IMR-90 (cell line): ENCODE measurements at regions not wholly inside any gene's neighbourhood (a gene's known extent, or its start where the extent isn't known, plus 50 kb on each side); places are given as distances from the start of the nearest gene placed in this dataset.

ENCODE experiments used
- ATAC-seq: fragments of 200-7000 bp; cut with Tn5 transposase; 2 replicates; pipeline ENCODE4 v1.9.1; 2020; ENCODE audit warnings: low read depth, mild to moderate bottlenecking, moderate library complexity
- BruUV-seq: library from RNA; stranded (reverse); fragments of 400-500 nt; replicated peaks from 2 replicates; lab custom pipeline; 2021; lab: Mats Ljungman, UMichigan
- CTCF ChIA-PET: fragments of 300-600 bp; formaldehyde crosslinking; extraction: SDS; loops from one replicate; lab custom pipeline; 2021; ENCODE audit warnings: antibody characterized with exemption; lab: Yijun Ruan, JAX
- POLR2A ChIA-PET: fragments of 300-600 bp; sonication (Branson Sonifier 250); formaldehyde crosslinking; loops from one replicate; lab custom pipeline; 2022; ENCODE audit warnings: antibody characterized with exemption; ENCODE audit not compliant: unreplicated experiment; lab: Charles Lee
- DNase-seq: peaks from one replicate; pipeline ENCODE4 v3.0.0; 2013
- H2AFZ ChIP-seq: replicated peaks from 2 replicates; pipeline ENCODE3; 2013; ENCODE audit warnings: low read length, mild to moderate bottlenecking; ENCODE audit not compliant: poor library complexity
- H2AK5ac ChIP-seq: 2 replicates; pipeline ENCODE4 v1.6.1; 2013; ENCODE audit warnings: low read depth, low read length, inconsistent platforms
- H2AK9ac ChIP-seq: replicated peaks from 2 replicates; pipeline ENCODE3; 2013; ENCODE audit warnings: mild to moderate bottlenecking, low read depth, low read length, moderate library complexity; ENCODE audit not compliant: poor library complexity
- H2BK120ac ChIP-seq: 2 replicates; pipeline ENCODE4 v1.6.1; 2013; ENCODE audit warnings: low read depth, low read length, inconsistent platforms
- H2BK15ac ChIP-seq: 3 replicates; pipeline ENCODE4 v1.6.1; 2013; ENCODE audit warnings: low read depth, low read length, inconsistent platforms
- H2BK20ac ChIP-seq: 2 replicates; pipeline ENCODE4 v1.6.1; 2013; ENCODE audit warnings: low read depth, mild to moderate bottlenecking, inconsistent platforms, low read length, moderate library complexity
- H2BK5ac ChIP-seq: 2 replicates; pipeline ENCODE4 v1.6.1; 2013; ENCODE audit warnings: mild to moderate bottlenecking, low read depth, low read length, inconsistent platforms; ENCODE audit not compliant: poor library complexity, severe bottlenecking
- H3K14ac ChIP-seq: replicated peaks from 2 replicates; pipeline ENCODE4 v1.6.1; 2013; ENCODE audit warnings: low read depth, low read length, inconsistent platforms
- H3K18ac ChIP-seq: 2 replicates; pipeline ENCODE4 v1.6.1; 2013; ENCODE audit warnings: low read depth, low read length, control low read depth
- H3K23ac ChIP-seq: 2 replicates; pipeline ENCODE4 v1.6.1; 2013; ENCODE audit warnings: low read depth, low read length, inconsistent platforms
- H3K27ac ChIP-seq: 2 replicates; pipeline ENCODE4 v1.5.1; 2013; ENCODE audit warnings: mild to moderate bottlenecking, control low read depth, low read length; ENCODE audit not compliant: insufficient read depth
- H3K27me3 ChIP-seq: 2 replicates; pipeline ENCODE4 v1.6.1; 2013; ENCODE audit warnings: low read length; ENCODE audit not compliant: control insufficient read depth, insufficient read depth
- H3K36me3 ChIP-seq: 2 replicates; pipeline ENCODE4 v1.6.1; 2013; ENCODE audit warnings: low read length, mixed read lengths; ENCODE audit not compliant: control insufficient read depth, insufficient read depth
- H3K4ac ChIP-seq: 2 replicates; pipeline ENCODE4 v1.6.1; 2013; ENCODE audit warnings: low read depth, low read length, inconsistent platforms
- H3K4me1 ChIP-seq: 2 replicates; pipeline ENCODE4 v1.6.1; 2013; ENCODE audit warnings: low read length, mixed read lengths; ENCODE audit not compliant: control insufficient read depth, insufficient read depth
- H3K4me2 ChIP-seq: 2 replicates; pipeline ENCODE4 v1.6.1; 2013; ENCODE audit warnings: low read depth, mild to moderate bottlenecking, control low read depth, low read length, moderate library complexity
- H3K4me3 ChIP-seq: 2 replicates; pipeline ENCODE4 v1.5.1; 2013; ENCODE audit warnings: low read depth, mild to moderate bottlenecking, control low read depth, low read length, moderate library complexity; ENCODE audit not compliant: insufficient read depth
- H3K56ac ChIP-seq: 2 replicates; pipeline ENCODE4 v1.6.1; 2013; ENCODE audit warnings: low read length, inconsistent platforms; ENCODE audit not compliant: insufficient read depth; ENCODE audit errors: extremely low read depth
- H3K79me1 ChIP-seq, 2 experiments: 2 replicates each; pipeline ENCODE4 v1.6.1; 2013; ENCODE audit warnings: low read length in 2 of 2, inconsistent platforms in 1 of 2, low read depth in 1 of 2
- H3K9ac ChIP-seq: 2 replicates; pipeline ENCODE4 v1.6.1; 2013; ENCODE audit warnings: low read depth, low read length, control low read depth
- H3K9me1 ChIP-seq: 2 replicates; pipeline ENCODE4 v1.6.1; 2013; ENCODE audit warnings: low read length, inconsistent platforms; ENCODE audit not compliant: insufficient read depth
- H3K9me3 ChIP-seq: 2 replicates; pipeline ENCODE4 v1.6.1; 2013; ENCODE audit warnings: low read length; ENCODE audit not compliant: control insufficient read depth, insufficient read depth
- H4K20me1 ChIP-seq: 2 replicates; pipeline ENCODE4 v1.6.1; 2013; ENCODE audit warnings: low read length, inconsistent platforms; ENCODE audit not compliant: insufficient read depth
- H4K5ac ChIP-seq: 2 replicates; pipeline ENCODE4 v1.6.1; 2013; ENCODE audit warnings: mild to moderate bottlenecking, low read depth, low read length, control low read depth
- H4K8ac ChIP-seq, 2 experiments: 2 replicates each; pipeline ENCODE4 v1.6.1; 2013; ENCODE audit warnings: low read depth in 2 of 2, low read length in 2 of 2, control low read depth in 1 of 2, inconsistent platforms in 1 of 2
- H4K91ac ChIP-seq: 2 replicates; pipeline ENCODE4 v1.6.1; 2013; ENCODE audit warnings: low read depth, low read length, inconsistent platforms; ENCODE audit not compliant: insufficient read depth
- NFE2L2 ChIP-seq: fragments of 150-350 bp; IDR thresholded peaks from 2 replicates; pipeline ENCODE4 v1.6.1; 2016; ENCODE audit warnings: low read depth, mild to moderate bottlenecking, low read length
- SMC3 ChIP-seq: fragments of 150-350 bp; IDR thresholded peaks from 2 replicates; pipeline ENCODE4 v1.6.1; 2016; ENCODE audit warnings: low read depth, mild to moderate bottlenecking, antibody characterized with exemption, low read length, moderate library complexity
- WGBS, 2 experiments: methylation state at CpG; one replicate each; pipeline versions ENCODE4 v1.1.5 to v1.1.7; 2013; ENCODE audit warnings: missing lambda C conversion rate in 2 of 2; ENCODE audit not compliant: insufficient read length in 1 of 2; ENCODE audit errors: extremely low coverage in 2 of 2; 5-methylcytosine and 5-hydroxymethylcytosine counted together
- dilution Hi-C: fragments of 300-500 bp; cut with HindIII; formaldehyde crosslinking; loops from one replicate; pipeline ENCODE4 v1.14.3; 2018; ENCODE audit warnings: low sequenced_read_pairs; ENCODE audit not compliant: unreplicated experiment
- in situ Hi-C: fragments of 300-500 bp; cut with MboI; formaldehyde crosslinking; loops from 3 replicates; pipeline ENCODE4 v1.14.3; 2019; ENCODE audit warnings: low sequenced_read_pairs, inconsistent platforms, mixed read lengths
- intact Hi-C: fragments of 100-400 bp; cut with micrococcal nuclease; formaldehyde crosslinking; loops from 2 replicates; pipeline ENCODE4 v1.10.0; 2022

- TF ChIP-seq NFE2L2 (no peak), SMC3 (no peak)
- DNase-seq (no peak), ATAC-seq (no peak)
- Histone ChIP-seq H2BK120ac (no peak overlapping the region), H4K20me1 (no peaks in the 10 kb centered on the region), H3K27ac (no peak overlapping the region), H3K4me3 (no peak overlapping the region), H2AK9ac (peak overlapping the region; percentile 9), H3K27me3 (peaks cover 6% of the 10 kb centered on the region), H3K4ac (no peak overlapping the region), H2BK5ac (no peak overlapping the region), H3K23ac (no peak overlapping the region; the same call in 1 of the 2 replicates), H3K79me1 (no peaks in the 10 kb centered on the region), H3K4me1 (no peaks in the 10 kb centered on the region), H3K4me2 (no peak overlapping the region), H3K9me1 (no peaks in the 10 kb centered on the region), H3K14ac (no peak overlapping the region), H4K91ac (no peak overlapping the region), H4K5ac (no peak overlapping the region), H4K8ac (no peak overlapping the region), H2AK5ac (no peak overlapping the region), H2BK20ac (no peak overlapping the region), H2BK15ac (no peak overlapping the region; the same call in 2 of the 3 replicates), H3K9ac (no peak overlapping the region), H3K18ac (no peak overlapping the region), H3K9me3 (peaks cover 5% of the 10 kb centered on the region), H2AFZ (peak overlapping the region; percentile 66), H3K36me3 (no peaks in the 10 kb centered on the region), H3K56ac (no peak overlapping the region)
- intact Hi-C loops (no loop called here), dilution Hi-C loops (no loop called here), in situ Hi-C loops (no loop called here)
- WGBS, 2 experiments = 61% methylated on average over 7 of the region's 16 CpGs; no CpG with 5 or more reads in 1 of the 2 experiments
- ChIA-PET CTCF (no interaction called here), POLR2A (no interaction called here)
- BruUV-seq = no TSS peak
These were observed 348.3 kb downstream of the C16orf95 start for GRCh38 chr16:86968866-86969265.
